H9 (cell line): ENCODE measurements at regions not wholly inside any gene's neighbourhood (a gene's known extent, or its start where the extent isn't known, plus 50 kb on each side); places are given as distances from the start of the nearest gene placed in this dataset.

Experiments
- DNase-seq: peaks from one replicate; pipeline ENCODE4 v3.0.0-alpha.2; 2017
- H2AFZ ChIP-seq: one replicate; pipeline ENCODE4 v1.6.1; 2013; ENCODE audit warnings: mild to moderate bottlenecking, low read length, control low read depth, moderate library complexity
- H2AK5ac ChIP-seq: 2 replicates; pipeline ENCODE4 v1.6.1; 2013; ENCODE audit warnings: low read length, control low read depth, mixed read lengths; ENCODE audit not compliant: insufficient read length
- H2BK120ac ChIP-seq: one replicate; pipeline ENCODE4 v1.6.1; 2013; ENCODE audit warnings: low read depth, mild to moderate bottlenecking, low read length, control low read depth, inconsistent platforms; ENCODE audit not compliant: poor library complexity, severe bottlenecking
- H2BK12ac ChIP-seq: 2 replicates; pipeline ENCODE4 v1.6.1; 2013; ENCODE audit warnings: low read length, control low read depth, mixed read lengths, low read depth; ENCODE audit not compliant: insufficient read length
- H2BK15ac ChIP-seq: 2 replicates; pipeline ENCODE4 v1.6.1; 2013; ENCODE audit warnings: low read depth, low read length, control low read depth
- H2BK20ac ChIP-seq: one replicate; pipeline ENCODE4 v1.6.1; 2013; ENCODE audit warnings: low read depth, mild to moderate bottlenecking, low read length, control low read depth, inconsistent platforms; ENCODE audit not compliant: poor library complexity, severe bottlenecking
- H2BK5ac ChIP-seq: 2 replicates; pipeline ENCODE4 v1.6.1; 2013; ENCODE audit warnings: low read length, control low read depth, mixed read lengths; ENCODE audit not compliant: insufficient read length
- H3K14ac ChIP-seq: 2 replicates; pipeline ENCODE4 v1.6.1; 2013; ENCODE audit warnings: low read length, control low read depth; ENCODE audit not compliant: insufficient read depth
- H3K18ac ChIP-seq: 2 replicates; pipeline ENCODE4 v1.6.1; 2013; ENCODE audit warnings: low read depth, mild to moderate bottlenecking, mixed read lengths, low read length, control low read depth; ENCODE audit not compliant: insufficient read length
- H3K23ac ChIP-seq: 2 replicates; pipeline ENCODE4 v1.6.1; 2013; ENCODE audit warnings: low read length, control low read depth, mixed read lengths, low read depth; ENCODE audit not compliant: insufficient read length
- H3K23me2 ChIP-seq: 2 replicates; pipeline ENCODE4 v1.6.1; 2013; ENCODE audit warnings: low read depth, mild to moderate bottlenecking, mixed read lengths, low read length, control low read depth; ENCODE audit not compliant: insufficient read length, poor library complexity, severe bottlenecking
- H3K27ac ChIP-seq: 2 replicates; pipeline ENCODE4 v1.5.1; 2013; ENCODE audit warnings: low read length, control low read depth, mixed read lengths, low read depth; ENCODE audit not compliant: insufficient read length
- H3K27me3 ChIP-seq: 2 replicates; pipeline ENCODE4 v1.6.1; 2013; ENCODE audit warnings: low read length, control low read depth, inconsistent platforms; ENCODE audit not compliant: insufficient read depth
- H3K4ac ChIP-seq: 2 replicates; pipeline ENCODE4 v1.6.1; 2013; ENCODE audit warnings: low read depth, mild to moderate bottlenecking, control low read depth, inconsistent platforms, low read length, moderate library complexity
- H3K4me1 ChIP-seq: 2 replicates; pipeline ENCODE4 v1.6.1; 2013; ENCODE audit warnings: low read length, control low read depth, inconsistent platforms; ENCODE audit not compliant: insufficient read depth
- H3K4me2 ChIP-seq: 2 replicates; pipeline ENCODE4 v1.6.1; 2013; ENCODE audit warnings: low read length, control low read depth, mixed read lengths; ENCODE audit not compliant: insufficient read length, insufficient read depth
- H3K56ac ChIP-seq: 2 replicates; pipeline ENCODE4 v1.6.1; 2013; ENCODE audit warnings: low read depth, mild to moderate bottlenecking, mixed read lengths, low read length, control low read depth; ENCODE audit not compliant: insufficient read length
- H3K79me1 ChIP-seq: 2 replicates; pipeline ENCODE4 v1.6.1; 2013; ENCODE audit warnings: low read depth, mild to moderate bottlenecking, moderate library complexity, low read length, control low read depth, inconsistent platforms; ENCODE audit not compliant: insufficient read depth, poor library complexity, severe bottlenecking
- H3K79me2 ChIP-seq: 2 replicates; pipeline ENCODE4 v1.6.1; 2013; ENCODE audit warnings: low read length, control low read depth, inconsistent platforms; ENCODE audit not compliant: insufficient read depth
- H3K9ac ChIP-seq: 2 replicates; pipeline ENCODE4 v1.6.1; 2013; ENCODE audit warnings: low read length, control low read depth, mixed read lengths; ENCODE audit not compliant: insufficient read length; ENCODE audit errors: extremely low read depth
- H3K9me3 ChIP-seq: one replicate; pipeline ENCODE4 v1.6.1; 2013; ENCODE audit warnings: low read depth, low read length, inconsistent platforms; ENCODE audit not compliant: control insufficient read depth
- H3T11ph ChIP-seq: one replicate; pipeline ENCODE4 v1.6.1; 2013; ENCODE audit warnings: mild to moderate bottlenecking, low read length, control low read depth, inconsistent platforms
- H4K20me1 ChIP-seq: one replicate; pipeline ENCODE4 v1.6.1; 2013; ENCODE audit not compliant: control insufficient read depth, insufficient read length, insufficient read depth
- H4K5ac ChIP-seq: 2 replicates; pipeline ENCODE4 v1.6.1; 2013; ENCODE audit warnings: low read depth, mild to moderate bottlenecking, mixed read lengths, low read length, control low read depth; ENCODE audit not compliant: insufficient read length
- H4K8ac ChIP-seq: replicated peaks from 2 replicates; pipeline ENCODE4 v1.6.1; 2013; ENCODE audit warnings: low read length, control low read depth, mixed read lengths, low read depth; ENCODE audit not compliant: insufficient read length
- H4K91ac ChIP-seq: 2 replicates; pipeline ENCODE4 v1.6.1; 2013; ENCODE audit warnings: low read depth, mild to moderate bottlenecking, moderate library complexity, mixed read lengths, low read length, control low read depth; ENCODE audit not compliant: insufficient read length
- H3K27ac Mint-ChIP-seq, 3 experiments: 2 replicates in 2 of 3; 3 replicates in 1 of 3; pipeline ENCODE4 v1.8.0; 2020 to 2021; ENCODE audit warnings: mixed read lengths in 3 of 3, mild to moderate bottlenecking in 1 of 3, moderate library complexity in 1 of 3
- H3K27me3 Mint-ChIP-seq: 2 replicates; pipeline ENCODE4 v1.8.0; 2021; ENCODE audit warnings: low read depth, mild to moderate bottlenecking, moderate library complexity, mixed read lengths
- H3K36me3 Mint-ChIP-seq, 3 experiments: 2 replicates in 2 of 3; 3 replicates in 1 of 3; pipeline ENCODE4 v1.8.0; 2020 to 2021; ENCODE audit warnings: low read depth in 3 of 3, mixed read lengths in 3 of 3; ENCODE audit not compliant: insufficient read depth in 1 of 3
- H3K4me1 Mint-ChIP-seq, 2 experiments: 2 replicates each; pipeline ENCODE4 v1.8.0; 2020; ENCODE audit warnings: mixed read lengths in 2 of 2
- H3K4me3 Mint-ChIP-seq, 2 experiments: 2 replicates in 1 of 2; 3 replicates in 1 of 2; pipeline ENCODE4 v1.8.0; 2020 to 2021; ENCODE audit warnings: mild to moderate bottlenecking in 2 of 2, mixed read lengths in 2 of 2, moderate library complexity in 1 of 2
- H3K9me3 Mint-ChIP-seq, 2 experiments: 2 replicates in 1 of 2; 3 replicates in 1 of 2; pipeline ENCODE4 v1.8.0; 2020; ENCODE audit warnings: mild to moderate bottlenecking in 2 of 2, mixed read lengths in 2 of 2, moderate library complexity in 1 of 2
- CTCF ChIP-seq: fragments of 200-600 bp; sonication (generic); conservative IDR thresholded peaks from 3 replicates; pipeline ENCODE4 v1.8.0; 2021; ENCODE audit warnings: antibody characterized with exemption, mild to moderate bottlenecking
- WGBS: extraction: QIAGEN DNeasy Blood & Tissue Kit; methylation state at CpG from one replicate; pipeline ENCODE4 v1.1.7; 2013; ENCODE audit warnings: missing lambda C conversion rate, low lambda C conversion rate, mixed read lengths; ENCODE audit not compliant: insufficient read length; ENCODE audit errors: extremely low coverage; 5-methylcytosine and 5-hydroxymethylcytosine counted together

GRCh38 chr17:70558821-70559220 is 389.5 kb downstream of the KCNJ2 start:
- Histone ChIP-seq H3K23me2 (no peaks in the 10 kb centered on the region), H2BK120ac (no peak overlapping the region), H3K23ac (no peak overlapping the region), H3K9me3 (no peaks in the 10 kb centered on the region), H4K5ac (no peak overlapping the region), H3K56ac (no peak overlapping the region), H3K18ac (no peak overlapping the region), H2AFZ (no peak overlapping the region), H3K9ac (no peak overlapping the region), H3K79me1 (no peaks in the 10 kb centered on the region), H3K14ac (no peak overlapping the region), H4K91ac (no peak overlapping the region), H2AK5ac (no peak overlapping the region), H2BK15ac (no peak overlapping the region), H2BK5ac (no peak overlapping the region), H4K20me1 (no peaks in the 10 kb centered on the region), H3K4me1 (no peaks in the 10 kb centered on the region; the same call in 1 of the 2 replicates), H3K27me3 (no peaks in the 10 kb centered on the region), H3T11ph (no peak overlapping the region), H2BK20ac (no peak overlapping the region), H2BK12ac (no peak overlapping the region), H3K4me2 (no peak overlapping the region), H3K27ac (no peak overlapping the region), H4K8ac (no peak overlapping the region), H3K4ac (no peak overlapping the region), H3K79me2 (no peaks in the 10 kb centered on the region)
- H3K4me3 Mint-ChIP-seq = no peak overlapping the region
- no peaks in the 10 kb centered on the region for H3K36me3 Mint-ChIP-seq
- H3K27ac Mint-ChIP-seq = no peak overlapping the region
- no peak for DNase-seq
- no peak for TF ChIP-seq CTCF
- H3K4me1 Mint-ChIP-seq = no peaks in the 10 kb centered on the region
- H3K9me3 Mint-ChIP-seq = no peaks in the 10 kb centered on the region
- no peaks in the 10 kb centered on the region; the same call in 1 of the 2 replicates for H3K27me3 Mint-ChIP-seq
- no CpG with 5 or more reads among the region's 3 CpGs for WGBS
